Mesenteric fat pad (tissue), 1 donor: ENCODE measurements at regions not wholly inside any gene's neighbourhood (a gene's known extent, or its start where the extent isn't known, plus 50 kb on each side); places are given as distances from the start of the nearest gene placed in this dataset.
"Not testable (repeated sequence)": the region's sequence is repeated elsewhere in the genome, so short reads cannot be mapped to it uniquely, and the experiment has no call there.

Experiments
- DNase-seq: peaks from one replicate; pipeline ENCODE4 v3.0.0-alpha.2; 2020; ENCODE audit warnings: low spot score
- donor health status: DM: yes; HTN: yes; CAD: no.

GRCh38 chr13:54263868-54264267, 1235.3 kb downstream of the OLFM4 start:
- no peak for DNase-seq

GRCh38 chr13:54267253-54267668, 1238.6 kb downstream of the OLFM4 start:
- not testable (repeated sequence) for DNase-seq

- not testable (repeated sequence) for DNase-seq
These were observed 1239.5 kb downstream of the OLFM4 start for GRCh38 chr13:54268013-54268695.

GRCh38 chr13:54287062-54287764, 1258.6 kb downstream of the OLFM4 start:
- no peak for DNase-seq

GRCh38 chr13:54301085-54301484, 1272.5 kb downstream of the OLFM4 start:
- no peak for DNase-seq

GRCh38 chr13:54305377-54305776, 1276.8 kb downstream of the OLFM4 start:
- DNase-seq, result no peak

GRCh38 chr13:54312885-54313284, 1284.3 kb downstream of the OLFM4 start:
- DNase-seq, result no peak

GRCh38 chr13:54317722-54318121, 1289.1 kb downstream of the OLFM4 start:
- DNase-seq, result no peak

GRCh38 chr13:54337540-54337939, 1308.9 kb downstream of the OLFM4 start:
- no peak for DNase-seq

GRCh38 chr13:54347531-54347930, 1318.9 kb downstream of the OLFM4 start:
- DNase-seq, result no peak

GRCh38 chr13:54356209-54356608, 1327.6 kb downstream of the OLFM4 start:
- DNase-seq, result no peak

GRCh38 chr13:54356849-54357248, 1328.2 kb downstream of the OLFM4 start:
- no peak for DNase-seq

GRCh38 chr13:54357284-54357933, 1328.8 kb downstream of the OLFM4 start:
- no peak for DNase-seq

- DNase-seq, result no peak
These were observed 1332.8 kb downstream of the OLFM4 start for GRCh38 chr13:54361460-54361859.

- no peak for DNase-seq
These were observed 1338.1 kb downstream of the OLFM4 start for GRCh38 chr13:54366728-54367127.

GRCh38 chr13:54367639-54368271, 1339.1 kb downstream of the OLFM4 start:
- DNase-seq, result no peak

- DNase-seq, result no peak
These were observed 1339.8 kb downstream of the OLFM4 start for GRCh38 chr13:54368387-54368786.

- DNase-seq, result no peak
These were observed 1344.6 kb downstream of the OLFM4 start for GRCh38 chr13:54373211-54373610.

GRCh38 chr13:54379461-54379860, 1350.8 kb downstream of the OLFM4 start:
- no peak for DNase-seq

- DNase-seq, result no peak
These were observed 1355.0 kb downstream of the OLFM4 start for GRCh38 chr13:54383604-54384003.

GRCh38 chr13:54387625-54388024, 1359.0 kb downstream of the OLFM4 start:
- no peak for DNase-seq

- no peak for DNase-seq
These were observed 1362.2 kb downstream of the OLFM4 start for GRCh38 chr13:54390841-54391240.
